HG02884 (cell line): ENCODE measurements at regions not wholly inside any gene's neighbourhood (a gene's known extent, or its start where the extent isn't known, plus 50 kb on each side); places are given as distances from the start of the nearest gene placed in this dataset.

Source experiments
- ATAC-seq: cut with Tn5 transposase; IDR thresholded peaks from one replicate; pipeline ENCODE4 v1.9.1; 2021; ENCODE audit warnings: mild to moderate bottlenecking, moderate library complexity; ENCODE audit not compliant: unreplicated experiment

DNA sequence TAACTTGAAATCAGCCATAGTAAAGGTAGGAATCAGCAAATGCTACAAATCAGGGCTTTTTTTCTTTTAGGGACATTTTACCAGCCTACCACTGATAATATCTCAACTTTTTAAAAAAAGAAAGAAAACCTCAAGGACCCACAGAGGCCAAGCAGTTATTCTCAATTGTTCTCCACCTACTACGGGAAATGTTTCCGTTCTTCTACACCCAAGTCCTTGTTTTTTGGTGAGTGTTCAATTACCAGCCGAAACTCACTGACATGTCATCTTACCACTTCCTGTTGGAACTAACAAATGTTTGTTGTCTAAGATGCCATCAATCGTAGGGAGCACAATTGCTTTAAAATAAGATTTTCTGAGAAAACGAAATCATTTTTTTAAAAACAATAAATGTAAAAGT is 50.2 kb upstream of the CDK1 start:
- no peak for ATAC-seq

DNA sequence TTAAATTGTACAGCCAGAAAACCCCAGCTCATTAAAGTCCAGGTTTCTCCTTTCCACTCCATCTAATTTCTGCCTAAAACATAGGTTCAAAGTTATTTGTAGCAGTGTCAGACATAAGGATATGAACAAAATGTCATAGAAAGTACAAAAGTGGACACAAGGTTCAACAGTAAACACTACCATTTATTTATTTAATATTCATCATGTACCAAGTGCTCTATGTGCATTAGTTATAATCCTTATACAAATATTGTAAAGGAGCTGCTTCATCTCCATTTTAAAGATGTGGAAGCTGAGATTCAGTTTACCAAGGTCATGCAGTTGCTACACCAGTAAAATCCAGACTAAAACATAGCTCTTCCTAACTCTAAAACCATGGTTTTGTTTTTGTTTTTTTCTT is 52.0 kb upstream of the CDK1 start:
- ATAC-seq: no peak

DNA sequence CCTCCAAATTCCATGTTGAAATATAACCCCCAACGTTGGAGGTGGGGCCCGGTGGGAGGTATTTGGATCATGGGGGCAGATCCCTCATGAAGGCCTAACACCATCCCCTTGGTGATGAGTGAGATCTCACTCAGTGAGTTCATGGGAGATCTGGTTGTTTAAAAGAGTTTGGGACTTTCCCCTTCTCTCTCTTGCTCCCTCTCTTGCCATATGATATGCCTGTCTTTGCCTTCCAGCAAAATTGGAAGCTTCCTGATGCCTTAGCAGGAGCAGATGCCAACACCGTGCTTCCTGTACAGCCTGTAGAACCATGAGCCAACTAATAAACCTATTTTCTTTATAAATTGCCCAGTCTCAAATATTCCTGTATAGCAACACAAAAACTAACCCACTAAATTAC is 55.7 kb upstream of the CDK1 start:
- no peak for ATAC-seq

DNA sequence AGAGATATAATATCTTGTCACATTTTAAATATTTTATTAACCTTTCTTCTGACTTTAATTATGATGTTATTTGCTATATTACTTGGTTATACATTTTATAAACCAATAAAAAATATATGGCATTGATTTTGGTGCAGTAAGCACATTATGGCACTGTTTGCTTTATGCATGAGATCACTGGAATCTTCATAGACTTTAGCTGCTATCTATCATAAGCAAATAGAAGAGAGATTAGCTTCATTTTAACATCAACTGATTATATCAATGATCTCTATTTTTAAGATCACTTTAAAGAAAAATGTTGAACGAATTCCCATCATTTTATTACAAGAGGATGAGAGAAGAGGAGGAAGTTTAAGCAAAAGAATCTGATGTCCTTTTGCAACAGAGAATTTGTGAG is 58.6 kb upstream of the CDK1 start:
- no peak for ATAC-seq

DNA sequence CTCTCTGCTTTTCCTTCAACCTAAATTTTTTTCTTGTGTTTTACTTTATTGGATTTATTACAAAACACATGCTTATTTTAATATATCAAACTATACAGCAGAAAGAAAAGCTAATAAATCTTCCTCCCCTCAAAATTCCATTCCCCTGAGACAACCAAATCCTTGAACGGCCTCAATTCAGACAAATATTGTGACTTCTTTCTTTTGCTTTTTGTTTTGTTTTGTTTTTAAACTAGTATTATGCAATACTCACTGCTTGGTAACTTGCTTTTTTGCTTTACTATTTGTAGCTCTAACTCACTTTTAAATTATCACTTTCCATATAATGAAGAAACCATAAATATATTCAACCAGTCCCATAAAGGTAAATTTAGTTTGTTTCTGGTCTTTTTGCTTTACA is 59.4 kb upstream of the CDK1 start:
- no peak for ATAC-seq

DNA sequence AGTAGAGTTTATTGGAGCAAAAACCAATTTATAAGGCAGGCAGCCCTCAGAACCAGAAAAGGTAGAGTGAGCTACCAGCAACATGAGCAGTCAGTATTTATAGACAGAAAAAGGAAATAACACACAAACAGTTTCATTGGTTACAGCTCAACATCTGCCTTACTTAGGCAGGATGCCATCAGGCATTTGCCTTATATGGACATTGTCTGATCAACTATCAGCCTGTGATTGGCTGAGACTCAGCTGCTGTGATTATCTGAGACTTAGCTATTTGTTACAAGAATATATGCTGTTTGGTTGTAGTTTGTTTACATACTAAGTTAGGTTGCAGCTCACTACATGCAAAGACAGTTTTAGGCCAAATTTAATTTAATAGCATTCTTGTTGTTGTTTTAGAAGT is 60.4 kb upstream of the CDK1 start:
- peak; percentile 64 for ATAC-seq

DNA sequence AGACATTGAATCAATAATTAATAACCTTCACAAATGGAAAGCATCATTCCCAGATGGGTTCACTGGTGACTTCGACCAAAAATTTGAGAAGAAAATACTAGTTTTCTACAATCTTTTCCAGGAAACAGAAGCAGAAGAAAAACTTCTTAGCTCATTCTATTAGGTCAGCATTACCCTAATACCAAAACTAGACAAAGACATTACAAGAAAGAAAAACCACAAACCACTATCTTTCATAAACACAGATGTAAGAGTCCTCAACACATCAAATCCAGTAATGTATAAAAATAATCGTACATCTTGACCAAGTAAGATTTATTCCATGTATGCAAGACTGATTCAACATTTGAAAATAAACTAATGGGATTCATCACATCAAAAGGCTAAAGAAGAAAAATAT is 64.0 kb upstream of the CDK1 start:
- ATAC-seq: peak; percentile 64

DNA sequence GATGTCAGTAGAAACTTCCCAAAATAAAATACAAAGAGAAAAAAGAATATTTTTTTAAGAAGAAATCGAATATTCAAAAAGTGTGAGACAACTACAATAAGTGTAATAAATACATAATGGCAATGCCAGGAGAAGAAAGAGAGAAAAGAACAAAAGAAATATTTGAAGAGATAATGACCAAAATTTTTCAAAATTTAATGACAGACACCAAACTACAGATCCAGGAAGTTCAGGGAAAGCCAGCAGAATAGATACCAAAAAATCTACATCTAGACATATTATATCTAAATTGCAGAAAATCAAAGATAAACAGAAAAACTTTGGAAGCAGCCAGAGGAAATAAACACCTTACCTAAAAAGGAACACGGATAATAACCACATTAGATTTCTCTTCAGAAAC is 66.8 kb upstream of the CDK1 start:
- ATAC-seq: no peak

DNA sequence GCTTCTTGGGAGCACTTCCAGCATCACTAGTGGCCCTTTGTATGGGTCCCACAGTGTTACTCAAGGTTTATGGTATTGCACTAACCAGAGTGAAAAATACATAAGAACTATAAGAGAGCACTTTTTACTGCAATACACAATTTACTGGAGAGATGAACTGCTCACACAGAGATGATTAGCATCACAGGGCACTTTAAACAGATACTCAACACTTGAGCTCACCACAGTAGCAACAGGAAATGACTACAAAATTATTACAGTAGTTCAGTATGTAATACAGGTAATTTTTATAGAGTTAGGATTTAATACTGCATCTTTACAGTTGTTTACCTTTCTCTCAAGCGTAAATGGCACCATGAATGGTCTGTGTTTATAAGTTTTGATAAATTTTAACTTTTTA is 68.2 kb upstream of the CDK1 start:
- ATAC-seq: no peak

DNA sequence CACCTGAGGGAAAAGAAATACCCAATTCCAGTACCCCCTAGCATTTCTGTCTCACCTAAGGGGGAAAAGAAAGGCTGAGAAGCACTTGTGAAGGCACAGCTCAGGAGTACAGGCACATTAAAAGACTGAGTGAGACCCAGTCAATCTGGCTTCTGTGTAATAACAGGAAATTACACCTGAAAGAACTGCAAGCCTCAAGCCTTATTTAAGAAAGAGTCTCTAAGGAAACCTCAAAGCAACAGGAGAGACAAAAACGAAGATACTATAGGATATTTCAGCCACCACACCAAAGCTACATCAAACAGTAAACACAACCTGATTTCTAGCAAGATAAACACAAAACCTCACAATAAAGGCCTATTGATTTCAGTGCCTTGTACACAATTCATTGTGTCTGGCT is 69.6 kb upstream of the CDK1 start:
- ATAC-seq: no peak

DNA sequence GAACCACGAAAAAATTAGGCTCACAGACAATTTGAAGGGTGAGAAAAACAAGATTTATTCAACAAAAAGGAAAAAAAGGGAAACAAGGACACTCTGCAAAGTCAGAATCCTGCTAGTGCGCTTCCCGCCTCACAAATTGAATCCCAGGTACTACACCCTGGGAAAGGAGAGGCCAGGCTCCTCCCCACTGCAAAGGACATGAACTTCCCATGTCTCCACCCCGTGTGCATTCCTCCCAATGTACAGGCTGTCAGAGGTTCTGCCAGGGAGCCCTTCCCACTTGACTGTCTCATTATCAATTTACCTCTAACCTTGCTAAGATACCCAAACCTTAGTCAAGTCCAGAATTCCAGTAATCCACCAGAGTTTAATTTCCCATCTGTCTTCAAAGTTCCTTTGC is 70.4 kb upstream of the CDK1 start:
- ATAC-seq: no peak

DNA sequence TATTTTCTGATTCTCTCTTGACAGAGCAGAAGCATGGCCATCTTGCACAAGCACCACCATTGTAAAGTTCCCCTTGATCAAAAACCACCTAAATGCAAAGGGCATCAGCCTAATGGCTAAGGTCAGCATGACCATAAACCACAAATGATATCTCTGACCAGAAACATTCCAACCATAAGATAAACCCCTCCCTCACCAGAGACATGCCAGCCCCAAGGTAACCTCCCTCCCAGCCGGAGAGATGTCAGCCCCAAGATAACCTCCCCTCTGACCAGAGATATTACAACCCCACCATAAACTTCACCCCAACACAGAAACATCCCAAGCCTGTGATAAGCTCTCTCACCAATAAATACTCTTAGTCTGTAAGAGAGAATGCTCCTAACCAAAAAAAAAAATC is 72.1 kb upstream of the CDK1 start:
- no peak for ATAC-seq

DNA sequence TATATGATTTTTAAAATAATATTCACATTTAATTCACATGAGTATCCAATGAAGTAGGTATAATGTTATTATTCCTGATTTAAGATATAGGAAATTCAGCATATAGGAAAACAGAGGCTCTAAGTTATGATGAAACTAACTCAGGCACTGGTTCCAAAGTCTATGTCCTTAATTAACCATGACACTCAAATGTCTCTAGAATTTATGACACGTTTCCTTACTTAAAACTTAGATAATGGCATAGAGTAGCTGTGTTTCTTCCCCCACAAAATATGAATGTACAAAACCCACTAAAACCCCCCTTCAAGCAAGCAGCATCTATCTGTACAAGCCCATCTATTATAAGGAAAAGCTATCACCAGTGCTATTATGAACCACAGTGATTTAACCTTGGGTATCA is 72.9 kb upstream of the CDK1 start:
- ATAC-seq: no peak

DNA sequence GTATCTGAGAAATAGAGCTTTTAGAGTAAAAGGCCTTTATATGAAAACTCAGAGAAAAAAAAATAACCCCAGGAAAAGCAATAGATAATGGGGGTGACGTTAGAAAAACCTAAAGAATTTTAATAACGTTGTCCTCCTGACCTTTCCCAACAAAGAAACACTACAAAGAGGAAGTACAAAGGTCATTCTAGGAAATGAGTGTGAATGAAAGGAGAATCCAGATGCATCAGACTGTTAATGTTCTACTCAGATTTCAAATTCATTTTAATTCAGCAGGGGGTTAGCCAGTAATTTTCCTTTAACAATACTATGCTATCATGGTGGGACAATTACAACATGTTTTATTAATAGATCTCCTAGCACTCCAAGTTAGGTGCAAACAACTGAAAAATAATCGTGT is 73.8 kb upstream of the CDK1 start:
- no peak for ATAC-seq

DNA sequence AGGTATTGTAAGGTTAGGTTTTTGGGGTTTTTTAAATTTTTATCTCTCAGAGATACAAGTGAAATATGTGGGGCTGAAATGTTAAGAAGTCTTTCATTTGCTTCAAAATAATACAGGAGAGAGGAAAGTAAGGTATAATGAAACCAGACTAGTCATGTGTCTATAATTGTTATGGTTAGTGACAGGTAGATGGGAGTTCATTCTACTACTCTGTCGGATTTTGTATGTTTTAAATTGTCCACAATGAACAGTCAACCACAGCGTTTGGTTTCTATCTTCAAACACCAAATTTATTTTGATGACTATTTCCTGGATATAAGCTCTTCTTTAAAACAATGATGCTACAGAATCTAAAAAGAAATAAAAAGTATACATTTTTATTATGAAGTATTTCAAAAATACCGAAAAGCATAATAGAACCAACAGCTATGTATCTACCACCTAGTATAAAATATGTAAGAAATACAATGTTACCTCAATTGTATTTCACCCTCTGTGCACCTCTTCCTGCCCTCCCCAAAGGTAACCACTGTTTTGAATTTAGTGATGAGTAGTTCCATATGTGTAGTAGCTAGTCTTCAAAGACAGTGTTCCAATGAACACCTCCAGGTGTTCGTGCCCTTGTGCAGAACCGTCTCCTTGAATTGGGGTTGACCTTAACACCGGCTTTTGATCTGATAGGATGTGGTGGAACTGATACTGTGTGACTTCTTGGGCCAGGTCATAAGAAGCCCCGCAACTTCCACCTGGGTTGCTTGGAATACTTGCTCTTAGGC is 74.8 kb upstream of the CDK1 start:
- no peak for ATAC-seq

DNA sequence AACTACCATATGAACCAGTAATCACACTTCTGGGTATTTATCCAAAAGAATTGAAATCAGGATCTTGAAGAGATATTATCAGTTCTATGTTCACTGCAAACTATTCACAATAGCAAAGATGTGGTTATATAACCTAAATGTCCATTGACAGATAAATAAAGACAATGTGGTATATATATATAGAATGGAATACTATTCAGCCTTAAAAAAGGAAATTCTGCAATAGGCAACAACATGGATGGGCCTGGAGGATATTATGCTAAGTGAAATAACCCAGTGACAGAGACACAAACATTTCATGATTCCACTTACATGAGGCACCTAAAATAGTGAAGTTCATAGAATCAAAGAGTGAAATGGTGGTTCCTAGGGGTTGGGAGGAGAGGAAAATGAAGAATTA is 90.6 kb upstream of the CDK1 start:
- no peak for ATAC-seq

DNA sequence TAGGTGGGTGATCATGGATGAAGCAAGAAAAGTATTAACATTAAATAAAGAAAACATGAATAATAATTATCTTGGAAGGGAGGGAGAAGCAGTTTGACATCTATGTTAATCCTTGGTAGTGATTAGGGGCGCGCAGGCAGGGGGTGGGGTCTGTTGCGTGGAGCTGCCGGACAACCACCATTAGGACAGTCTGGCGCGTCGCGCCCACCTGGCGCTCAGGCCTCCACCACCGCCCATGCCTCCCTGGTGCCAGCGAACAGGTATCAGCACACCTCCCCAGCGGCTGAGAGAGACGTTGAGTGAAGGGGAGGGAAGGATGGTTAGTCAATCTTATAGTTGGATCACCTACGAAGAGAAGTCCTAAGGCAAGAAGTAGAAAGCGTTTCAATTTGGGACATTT is 94.2 kb upstream of the CDK1 start:
- ATAC-seq: no peak

DNA sequence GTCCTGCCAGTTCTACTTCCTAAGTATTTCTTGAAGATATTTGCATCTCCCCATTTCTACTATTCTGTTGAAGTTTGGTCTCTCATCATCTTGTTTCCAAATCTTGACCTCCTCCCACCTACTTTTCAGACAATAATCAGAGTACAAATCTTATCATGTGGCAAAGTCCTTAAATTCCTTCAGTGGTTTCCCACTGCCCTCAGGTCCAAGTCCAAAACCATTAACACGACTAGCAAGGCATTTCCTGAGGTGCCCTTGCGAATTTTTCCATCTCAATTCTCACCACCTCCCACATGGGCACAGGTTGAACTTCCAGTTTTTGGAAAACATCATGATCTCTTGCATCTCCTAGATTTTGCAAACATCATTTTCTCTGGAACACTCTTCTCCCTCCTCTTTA is 97.2 kb upstream of the CDK1 start:
- no peak for ATAC-seq

DNA sequence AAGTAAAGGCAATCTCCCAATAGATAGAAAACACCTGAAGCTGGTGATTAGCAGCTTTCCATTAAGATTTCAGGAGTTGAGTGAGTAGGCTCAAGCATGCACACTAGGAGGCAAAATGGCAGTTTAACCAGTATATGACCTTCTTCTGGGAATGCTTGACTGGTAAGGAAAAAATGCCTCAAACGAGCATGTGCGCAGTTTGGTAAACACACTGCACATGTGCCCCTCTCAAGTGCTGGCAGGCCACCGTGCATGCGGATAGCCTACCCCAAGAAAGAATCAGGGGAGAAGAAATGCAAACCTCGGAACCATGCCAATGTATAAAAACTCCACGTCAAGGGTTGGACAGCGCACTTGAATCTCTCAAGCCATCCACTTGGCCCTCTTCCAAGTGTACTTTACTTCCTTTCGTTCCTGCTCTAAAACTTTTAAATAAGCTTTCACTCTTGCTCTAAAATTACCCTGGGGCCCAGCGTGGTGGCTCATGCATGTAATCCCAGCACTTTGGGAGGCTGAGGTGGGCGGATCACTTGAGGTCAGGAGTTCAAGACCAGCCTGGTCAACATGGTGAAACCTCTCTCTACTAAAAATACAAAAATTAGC is 98.8 kb upstream of the CDK1 start:
- ATAC-seq: no peak

DNA sequence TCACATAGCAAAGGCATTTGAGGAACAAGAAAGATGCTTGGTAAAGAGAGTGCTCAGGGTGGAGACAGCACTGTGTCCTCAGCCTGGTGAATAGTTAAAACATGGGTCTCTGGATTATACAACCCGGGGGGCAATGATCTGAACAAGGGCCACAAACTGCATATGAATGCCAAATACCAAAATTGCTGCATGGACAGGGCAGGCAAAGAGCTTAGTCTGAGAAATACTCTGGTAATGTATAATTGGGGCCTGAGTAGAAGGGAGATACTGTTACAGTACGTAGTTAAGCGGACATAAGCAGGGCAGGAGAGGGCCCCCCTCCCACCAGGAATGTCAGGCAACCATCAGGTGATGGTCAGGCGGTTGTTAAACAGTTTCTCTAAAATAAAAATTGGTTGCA is 99.3 kb upstream of the CDK1 start:
- ATAC-seq: no peak

DNA sequence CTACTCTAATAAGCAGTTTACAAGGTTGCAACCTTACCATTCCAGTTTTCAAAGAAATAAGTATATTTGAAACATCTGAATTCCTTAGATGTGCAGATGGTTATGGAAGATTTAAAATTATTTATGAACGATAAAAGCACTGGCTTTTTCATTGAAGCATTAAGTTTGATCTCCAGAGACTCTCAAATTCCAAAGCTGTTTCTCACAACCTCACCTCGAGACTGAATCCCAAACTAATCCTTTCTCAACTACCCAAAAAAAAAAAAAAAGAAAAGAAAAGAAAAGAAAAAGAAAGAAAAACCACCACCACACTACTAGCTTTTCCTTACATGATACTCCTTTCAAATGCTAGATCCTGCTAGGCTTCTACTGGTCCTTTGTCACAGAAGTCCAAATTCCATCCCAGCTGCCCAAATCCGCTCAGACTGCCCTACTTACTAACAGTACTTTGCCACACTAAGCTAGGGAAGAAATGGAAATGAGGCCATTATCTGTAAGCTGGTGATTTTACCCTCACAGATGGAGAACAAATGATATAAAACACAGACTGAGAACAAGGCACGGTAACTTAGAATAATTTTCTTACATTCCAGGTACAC is 100.6 kb upstream of the CDK1 start:
- ATAC-seq: no peak

DNA sequence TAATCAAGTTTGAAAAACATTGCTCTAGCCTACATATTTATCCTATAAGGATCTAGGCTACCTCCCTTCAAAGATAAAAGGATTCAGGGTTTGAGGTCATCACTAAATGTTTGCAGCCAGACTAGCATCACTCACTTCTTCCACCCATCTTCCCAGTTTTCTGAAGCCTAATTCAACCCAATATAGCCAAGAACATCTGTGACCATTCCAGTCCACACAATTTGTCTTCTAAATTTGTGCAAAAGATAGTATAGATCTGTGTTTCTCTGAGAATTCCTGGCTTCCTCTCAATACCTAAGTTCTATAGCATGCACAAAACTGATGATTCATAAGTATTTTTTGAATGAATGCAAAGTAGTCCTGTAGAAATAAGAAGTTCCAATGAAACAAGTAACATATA is 103.0 kb upstream of the CDK1 start:
- ATAC-seq: no peak

DNA sequence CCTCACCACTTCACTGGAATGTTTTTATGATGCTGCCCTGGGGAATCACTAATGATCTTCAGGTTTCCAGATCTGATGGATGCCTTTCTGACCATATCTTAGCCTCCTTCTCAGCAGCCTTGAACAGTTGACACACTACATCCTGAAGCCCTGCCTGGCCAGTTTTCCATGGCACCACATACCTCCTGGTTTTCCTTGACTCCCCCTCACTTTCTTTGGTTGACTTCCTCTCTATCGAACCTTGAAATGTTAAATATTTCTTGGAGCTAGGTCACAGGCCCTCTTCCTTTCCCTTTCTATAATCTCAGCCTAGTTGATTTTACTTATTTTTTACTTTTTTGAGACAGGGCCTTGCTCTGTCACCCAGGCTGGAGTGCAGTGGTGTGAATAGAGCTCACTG is 108.8 kb upstream of the CDK1 start:
- ATAC-seq: no peak
